ENCODE measurements at regions not wholly inside any gene's neighbourhood (a gene's known extent, or its start where the extent isn't known, plus 50 kb on each side); places are given as distances from the start of the nearest gene placed in this dataset.
A peak's percentile ranks its signal among the peaks of the same experiment; 100 is the strongest.

DNA sequence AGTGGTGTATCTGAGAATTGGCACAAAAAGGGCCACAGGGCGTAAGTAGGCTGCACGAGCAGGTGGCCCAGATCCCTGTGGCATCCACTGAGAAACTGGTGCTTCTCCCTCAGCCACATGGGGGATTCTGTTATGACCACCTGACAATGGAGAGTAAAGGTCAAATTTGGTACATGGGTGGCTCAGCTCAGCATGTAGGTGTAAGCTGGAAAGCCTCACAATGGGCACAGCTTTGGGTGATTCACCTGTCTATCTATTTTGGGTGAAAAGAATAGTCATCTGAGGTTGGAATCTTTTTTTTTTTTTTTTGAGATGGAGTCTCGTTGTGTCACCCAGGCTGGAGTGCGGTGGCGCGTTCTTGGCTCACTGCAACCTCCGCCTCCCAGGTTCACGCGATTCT lies 163.4 kb upstream of the TMEM260 start:
- TF ChIP-seq, protein P1, sequence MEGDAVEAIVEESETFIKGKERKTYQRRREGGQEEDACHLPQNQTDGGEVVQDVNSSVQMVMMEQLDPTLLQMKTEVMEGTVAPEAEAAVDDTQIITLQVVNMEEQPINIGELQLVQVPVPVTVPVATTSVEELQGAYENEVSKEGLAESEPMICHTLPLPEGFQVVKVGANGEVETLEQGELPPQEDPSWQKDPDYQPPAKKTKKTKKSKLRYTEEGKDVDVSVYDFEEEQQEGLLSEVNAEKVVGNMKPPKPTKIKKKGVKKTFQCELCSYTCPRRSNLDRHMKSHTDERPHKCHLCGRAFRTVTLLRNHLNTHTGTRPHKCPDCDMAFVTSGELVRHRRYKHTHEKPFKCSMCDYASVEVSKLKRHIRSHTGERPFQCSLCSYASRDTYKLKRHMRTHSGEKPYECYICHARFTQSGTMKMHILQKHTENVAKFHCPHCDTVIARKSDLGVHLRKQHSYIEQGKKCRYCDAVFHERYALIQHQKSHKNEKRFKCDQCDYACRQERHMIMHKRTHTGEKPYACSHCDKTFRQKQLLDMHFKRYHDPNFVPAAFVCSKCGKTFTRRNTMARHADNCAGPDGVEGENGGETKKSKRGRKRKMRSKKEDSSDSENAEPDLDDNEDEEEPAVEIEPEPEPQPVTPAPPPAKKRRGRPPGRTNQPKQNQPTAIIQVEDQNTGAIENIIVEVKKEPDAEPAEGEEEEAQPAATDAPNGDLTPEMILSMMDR (IDR thresholded peaks at IDR 0.05; ENCODE audit: control extremely low read depth, extremely low read depth, low read depth, missing control alignments): no peak
- no peak for DNase-seq (ENCODE audit: extremely low spot score)
- POLR2A ChIA-PET: no interaction called here
- CTCF ChIA-PET: no interaction called here

DNA sequence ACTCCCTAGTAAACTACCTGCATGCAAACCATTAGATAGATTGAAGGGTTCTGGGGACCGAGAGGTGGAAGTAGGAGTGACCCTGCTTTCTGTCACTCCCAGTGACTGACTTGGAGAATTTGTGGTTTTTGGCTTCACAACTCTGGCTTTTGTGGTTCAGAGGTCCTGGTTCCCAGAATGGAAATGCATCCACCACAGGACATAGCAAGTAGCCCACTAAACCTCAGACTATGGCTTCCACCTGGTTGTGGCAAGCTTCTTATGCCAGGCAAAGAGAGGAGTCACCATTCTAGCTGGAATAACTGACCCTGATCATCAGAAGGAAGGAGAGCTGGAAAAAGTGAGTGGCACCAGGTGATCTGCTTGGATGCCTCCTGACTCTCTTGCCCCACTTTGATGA lies 162.4 kb upstream of the TMEM260 start:
- TF ChIP-seq, protein P1 (IDR thresholded peaks at IDR 0.05; ENCODE audit: control extremely low read depth, extremely low read depth, low read depth, missing control alignments): no peak
- no peak for DNase-seq (ENCODE audit: extremely low spot score)
- ChIA-PET POLR2A (no interaction called here), CTCF (interaction anchor here (1.0 to 2.9 kb wide), 2 partner anchors 10 to 58 kb away, joined by 3 to 8 read pairs; no protein-coding TSS in a partner anchor)

DNA sequence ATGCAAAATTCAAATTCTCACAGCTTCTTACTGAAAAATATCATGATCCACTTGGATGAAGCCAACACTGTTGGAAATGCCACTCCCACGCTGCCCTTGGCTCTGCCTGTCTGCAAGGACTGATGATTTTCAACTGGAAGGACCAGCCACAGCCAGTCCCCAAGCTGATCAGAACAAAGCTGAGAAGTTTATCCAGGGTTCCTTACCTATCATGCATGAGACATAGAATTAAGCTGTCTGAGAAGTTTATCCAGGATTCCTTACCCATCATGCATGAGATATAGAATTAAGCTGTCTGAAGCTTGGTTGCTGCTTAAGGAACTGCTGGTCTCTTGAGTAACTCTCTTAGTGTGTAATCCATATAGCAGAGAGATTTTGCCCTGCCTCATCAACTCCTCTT lies 159.8 kb upstream of the TMEM260 start:
- POLR2A ChIA-PET: no interaction called here
- CTCF ChIA-PET: interaction anchor here (1.0 to 2.9 kb wide), 6 partner anchors 8 to 55 kb away, joined by 3 to 8 read pairs (median 5); no protein-coding TSS in a partner anchor
- TF ChIP-seq, protein P1 (IDR thresholded peaks at IDR 0.05; ENCODE audit: control extremely low read depth, extremely low read depth, low read depth, missing control alignments): no peak
- no peak for DNase-seq (ENCODE audit: extremely low spot score)

DNA sequence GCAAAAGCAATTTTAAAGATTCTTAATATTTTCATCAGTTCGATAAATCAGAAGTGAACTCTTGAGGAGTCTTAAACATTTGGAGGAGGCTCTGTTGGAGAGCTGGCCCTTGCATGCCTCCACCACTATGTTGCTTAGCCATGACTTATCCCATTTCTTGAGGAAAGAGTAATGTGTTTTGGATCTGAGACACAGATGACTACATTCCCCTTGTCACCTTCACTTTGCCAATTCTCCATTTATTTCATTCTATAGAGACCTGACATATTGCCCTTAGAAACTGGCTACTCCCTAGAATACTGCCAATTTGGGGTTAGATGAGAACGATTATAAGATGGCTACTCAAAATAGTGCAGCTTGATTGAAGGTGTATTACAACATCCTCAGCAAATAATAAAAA lies 157.4 kb upstream of the TMEM260 start:
- POLR2A ChIA-PET: no interaction called here
- CTCF ChIA-PET: interaction anchor here (0.7 to 3.4 kb wide), 6 partner anchors 8 to 976 kb away, joined by 3 to 14 read pairs (median 4); no protein-coding TSS in a partner anchor
- TF ChIP-seq, protein P1 (IDR thresholded peaks at IDR 0.05; ENCODE audit: control extremely low read depth, extremely low read depth, low read depth, missing control alignments): no peak
- DNase-seq (ENCODE audit: extremely low spot score): no peak

DNA sequence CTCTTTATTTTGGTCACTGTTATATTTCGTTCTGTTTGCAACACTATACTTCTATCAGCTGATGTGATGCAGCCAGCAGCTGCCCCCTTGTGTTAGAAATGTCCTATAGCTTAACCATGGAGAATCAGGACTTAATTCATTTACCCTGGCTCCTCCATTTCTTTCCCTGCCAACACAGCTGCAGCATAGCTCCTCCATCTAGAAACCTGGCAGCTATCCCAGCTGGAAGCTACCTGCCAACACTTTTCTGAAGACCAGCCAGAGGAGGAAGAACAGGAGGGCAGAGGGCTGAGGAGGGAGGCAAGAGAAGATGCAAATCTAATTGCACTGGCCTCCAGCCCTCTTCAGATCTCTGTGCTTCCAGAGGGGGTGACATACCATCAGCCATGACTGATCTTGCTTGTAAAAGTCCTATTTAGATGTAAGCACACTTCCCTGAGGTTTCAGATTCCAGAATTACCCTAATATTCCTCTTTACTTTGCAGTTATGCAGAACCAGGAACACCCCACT lies 156.8 kb upstream of the TMEM260 start:
- peak; percentile 31 for DNase-seq (ENCODE audit: extremely low spot score)
- CTCF ChIA-PET: interaction anchor here (0.7 to 3.4 kb wide), 6 partner anchors 8 to 977 kb away, joined by 3 to 14 read pairs (median 4); no protein-coding TSS in a partner anchor
- POLR2A ChIA-PET: no interaction called here
- TF ChIP-seq, protein P1 (IDR thresholded peaks at IDR 0.05; ENCODE audit: control extremely low read depth, extremely low read depth, low read depth, missing control alignments): peak; percentile 60

DNA sequence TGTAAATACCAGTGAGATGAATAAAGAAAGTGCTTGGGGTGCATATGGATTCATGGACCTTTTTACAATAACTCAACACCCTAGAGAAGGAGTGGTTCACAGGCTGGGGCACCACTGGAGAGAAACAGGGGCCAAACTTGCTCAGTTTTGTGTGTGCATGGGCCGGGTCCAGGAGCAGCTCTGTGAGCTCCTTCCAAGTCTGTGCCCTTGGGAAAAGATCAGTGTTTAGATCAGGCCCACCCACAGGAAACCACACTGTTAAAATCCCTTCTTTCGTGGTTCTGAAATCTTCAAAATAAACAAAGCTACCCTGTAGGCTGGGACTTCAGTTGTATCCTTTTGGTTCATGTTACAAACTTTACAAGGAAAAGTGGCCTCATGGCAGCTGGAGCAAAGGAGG lies 156.1 kb upstream of the TMEM260 start:
- POLR2A ChIA-PET: no interaction called here
- TF ChIP-seq, protein P1 (IDR thresholded peaks at IDR 0.05; ENCODE audit: control extremely low read depth, extremely low read depth, low read depth, missing control alignments): no peak
- CTCF ChIA-PET: interaction anchor here (1.0 to 3.4 kb wide), 4 partner anchors 11 to 983 kb away, joined by 3 to 14 read pairs (median 5); partner anchors contain the start of gene TBPL2
- no peak for DNase-seq (ENCODE audit: extremely low spot score)

Data from GM10248 (cell line).